Vagina (tissue), 2 donors: ENCODE measurements at regions not wholly inside any gene's neighbourhood (a gene's known extent, or its start where the extent isn't known, plus 50 kb on each side); places are given as distances from the start of the nearest gene placed in this dataset.

Source experiments
- CTCF ChIP-seq, 3 experiments: fragments of 450-650 bp in 2 of 3; fragments of 200-600 bp in 1 of 3; sonication (generic) in 1 of 3; IDR thresholded peaks; one replicate each; pipeline ENCODE4 v1.5.1; 2017 to 2019; ENCODE audit warnings: antibody characterized with exemption in 3 of 3, mild to moderate bottlenecking in 2 of 3, moderate library complexity in 2 of 3
- POLR2A ChIP-seq, 2 donors: fragments of 450-650 bp; IDR thresholded peaks; one replicate each; pipeline ENCODE4 v1.6.1; 2017; ENCODE audit warnings: antibody characterized with exemption in 2 of 2, mild to moderate bottlenecking in 2 of 2, moderate library complexity in 2 of 2

GRCh38 chr10:57102236-57102635 is 741.2 kb upstream of the ZWINT start:
- TF ChIP-seq CTCF (IDR thresholded peaks at IDR 0.05) = no peak
- TF ChIP-seq POLR2A (IDR thresholded peaks at IDR 0.05) = no peak
